ENCODE measurements at regions not wholly inside any gene's neighbourhood (a gene's known extent, or its start where the extent isn't known, plus 50 kb on each side); places are given as distances from the start of the nearest gene placed in this dataset.
"Not testable (repeated sequence)": the region's sequence is repeated elsewhere in the genome, so short reads cannot be mapped to it uniquely, and the experiment has no call there.

GRCh38 chr6:139533573-139534471 is 159.4 kb upstream of the CITED2 start:
- no peak for DNase-seq

GRCh38 chr6:139533171-139533570 is 158.7 kb upstream of the CITED2 start:
- DNase-seq: no peak

GRCh38 chr6:139531148-139532115 is 157.0 kb upstream of the CITED2 start:
- no peak for DNase-seq

GRCh38 chr6:139530561-139530960 is 156.1 kb upstream of the CITED2 start:
- DNase-seq: no peak

- no peak for DNase-seq
Measured at GRCh38 chr6:139529420-139529819, 155.0 kb upstream of the CITED2 start.

GRCh38 chr6:139528471-139528870 is 154.0 kb upstream of the CITED2 start:
- no peak for DNase-seq

GRCh38 chr6:139525415-139525814 is 151.0 kb upstream of the CITED2 start:
- no peak for DNase-seq

- no peak for DNase-seq
Measured at GRCh38 chr6:139523986-139524385, 149.5 kb upstream of the CITED2 start.

GRCh38 chr6:139522511-139523220 is 148.2 kb upstream of the CITED2 start:
- DNase-seq: no peak

GRCh38 chr6:139521338-139521737 is 146.9 kb upstream of the CITED2 start:
- no peak for DNase-seq

- no peak for DNase-seq
Measured at GRCh38 chr6:139520321-139520768, 145.9 kb upstream of the CITED2 start.

GRCh38 chr6:139519571-139520031 is 145.2 kb upstream of the CITED2 start:
- no peak for DNase-seq

GRCh38 chr6:139519097-139519496 is 144.6 kb upstream of the CITED2 start:
- no peak for DNase-seq

GRCh38 chr6:139518556-139519091 is 144.2 kb upstream of the CITED2 start:
- DNase-seq: no peak

- not testable (repeated sequence) for DNase-seq
Measured at GRCh38 chr6:139517998-139518555, 143.6 kb upstream of the CITED2 start.

- no peak for DNase-seq
Measured at GRCh38 chr6:139515511-139515910, 141.1 kb upstream of the CITED2 start.

- DNase-seq: no peak
Measured at GRCh38 chr6:139514819-139515218, 140.4 kb upstream of the CITED2 start.

- DNase-seq: no peak
Measured at GRCh38 chr6:139510040-139510790, 135.8 kb upstream of the CITED2 start.

GRCh38 chr6:139509167-139509566 is 134.7 kb upstream of the CITED2 start:
- DNase-seq: no peak

- no peak for DNase-seq
Measured at GRCh38 chr6:139508576-139508975, 134.1 kb upstream of the CITED2 start.
